ENCODE measurements at regions not wholly inside any gene's neighbourhood (a gene's known extent, or its start where the extent isn't known, plus 50 kb on each side); places are given as distances from the start of the nearest gene placed in this dataset.

DNA sequence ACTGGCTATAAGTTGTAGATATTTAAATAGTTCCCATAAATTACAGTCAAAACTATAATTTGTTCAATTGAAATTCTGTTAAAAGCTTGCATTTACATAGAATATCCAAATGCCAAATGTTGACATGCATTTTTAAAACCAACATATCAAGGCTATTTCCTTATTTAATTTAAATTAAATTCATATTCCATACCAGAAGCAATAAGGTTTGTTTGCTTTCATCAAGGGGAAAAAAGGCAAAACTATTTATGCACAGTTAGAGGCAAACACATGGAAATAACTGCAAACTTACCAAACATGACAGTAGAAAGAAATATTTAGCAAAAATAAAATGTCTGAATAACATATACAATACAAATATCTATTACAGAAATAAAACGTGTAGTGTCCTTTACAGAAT is 1581.2 kb upstream of the TENM4 start:
- no peaks in the 10 kb centered on the region for H3K36me3 ChIP-seq (replicated peaks in 1 of 2; ENCODE audit: control insufficient read depth in 2 of 2, insufficient read depth in 2 of 2, low read length in 2 of 2)
- H3K27me3 ChIP-seq (ENCODE audit: control insufficient read depth in 3 of 3, insufficient read depth in 3 of 3, low read depth in 1 of 3, low read length in 3 of 3): no peaks in the 10 kb centered on the region
- H3K18ac ChIP-seq (ENCODE audit: low read length): no peak overlapping the region
- H2BK15ac ChIP-seq (ENCODE audit: low read length): no peak overlapping the region
- H3K4me2 ChIP-seq (ENCODE audit: insufficient read depth, low read length, poor library complexity, severe bottlenecking): no peak overlapping the region
- H2BK5ac ChIP-seq (ENCODE audit: low read length): no peak overlapping the region
- H3K23ac ChIP-seq (ENCODE audit: low read depth, low read length, poor library complexity): no peak overlapping the region
- H4K8ac ChIP-seq (ENCODE audit: low read depth, low read length): no peak overlapping the region
- H3K9ac ChIP-seq (ENCODE audit: low read depth, low read length, poor library complexity): no peak overlapping the region
- no peak overlapping the region for H4K91ac ChIP-seq (ENCODE audit: low read depth, low read length, poor library complexity)
- H2BK12ac ChIP-seq (ENCODE audit: low read length): no peak overlapping the region
- H2AFZ ChIP-seq (ENCODE audit: low read length): no peak overlapping the region
- H3K4me1 ChIP-seq (ENCODE audit: control insufficient read depth in 2 of 2, insufficient read depth in 1 of 2, low read depth in 1 of 2, low read length in 2 of 2): no peaks in the 10 kb centered on the region
- H3K27ac ChIP-seq (replicated peaks; ENCODE audit: low read length): no peak overlapping the region
- no peak overlapping the region for H3K14ac ChIP-seq (ENCODE audit: low read length)
- no peak overlapping the region for H3K4ac ChIP-seq (ENCODE audit: low read length)
- no peak overlapping the region for H2BK120ac ChIP-seq (ENCODE audit: low read depth, low read length)
- no peak for DNase-seq (ENCODE audit: low spot score)
- no peaks in the 10 kb centered on the region for H3K9me3 ChIP-seq (replicated peaks in 1 of 2; ENCODE audit: control insufficient read depth in 2 of 2, insufficient read depth in 1 of 2, low read depth in 1 of 2, low read length in 2 of 2)
- H3K79me1 ChIP-seq (ENCODE audit: low read depth, low read length): no peaks in the 10 kb centered on the region
- no peak overlapping the region for H3K4me3 ChIP-seq (ENCODE audit: low read length in 2 of 2)
- WGBS, 2 donors (ENCODE audit: extremely low coverage in 2 of 2, insufficient read length in 2 of 2, insufficient replicate concordance in 1 of 2): no CpG with 5 or more reads among the region's 1 CpG
- no peak overlapping the region for H2AK5ac ChIP-seq (ENCODE audit: low read depth, low read length)

DNA sequence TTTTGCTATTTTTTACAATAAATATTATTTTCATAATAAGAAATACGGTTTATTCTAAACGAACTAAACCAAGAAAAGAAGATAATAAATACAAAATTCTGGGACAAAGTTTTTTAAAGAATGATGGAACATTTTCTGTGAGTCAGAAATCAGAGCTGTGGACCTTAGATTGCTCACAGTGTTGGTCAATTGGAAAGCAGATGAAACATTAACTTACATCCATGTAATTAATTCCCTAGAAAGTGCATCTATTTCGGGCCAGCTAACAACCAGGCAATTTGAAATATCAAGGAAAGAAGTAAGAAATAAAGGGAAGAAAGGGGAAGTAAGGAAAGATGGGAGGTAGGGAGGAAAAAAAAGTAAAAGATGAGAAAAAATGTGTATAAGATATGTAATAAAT is 1569.8 kb upstream of the TENM4 start:
- H2BK15ac ChIP-seq (ENCODE audit: low read length): no peak overlapping the region
- no peak overlapping the region for H2BK5ac ChIP-seq (ENCODE audit: low read length)
- H2BK12ac ChIP-seq (ENCODE audit: low read length): no peak overlapping the region
- H4K91ac ChIP-seq (ENCODE audit: low read depth, low read length, poor library complexity): no peak overlapping the region
- no peak overlapping the region for H2AFZ ChIP-seq (ENCODE audit: low read length)
- no peak overlapping the region for H3K4me3 ChIP-seq (ENCODE audit: low read length in 2 of 2)
- no peak overlapping the region for H3K14ac ChIP-seq (ENCODE audit: low read length)
- H3K27me3 ChIP-seq (ENCODE audit: control insufficient read depth in 3 of 3, insufficient read depth in 3 of 3, low read depth in 1 of 3, low read length in 3 of 3): no peaks in the 10 kb centered on the region
- WGBS, 2 donors (ENCODE audit: extremely low coverage in 2 of 2, insufficient read length in 2 of 2, insufficient replicate concordance in 1 of 2): no CpG with 5 or more reads among the region's 3 CpGs
- no peak overlapping the region for H3K9ac ChIP-seq (ENCODE audit: low read depth, low read length, poor library complexity)
- H3K79me1 ChIP-seq (ENCODE audit: low read depth, low read length): no peaks in the 10 kb centered on the region
- no peak overlapping the region for H3K27ac ChIP-seq (replicated peaks; ENCODE audit: low read length)
- no peak overlapping the region for H3K4ac ChIP-seq (ENCODE audit: low read length)
- no peak overlapping the region for H2BK120ac ChIP-seq (ENCODE audit: low read depth, low read length)
- H3K9me3 ChIP-seq (replicated peaks in 1 of 2; ENCODE audit: control insufficient read depth in 2 of 2, insufficient read depth in 1 of 2, low read depth in 1 of 2, low read length in 2 of 2): peaks cover 0 to 3% of the 10 kb centered on the region in 2 donors
- H4K8ac ChIP-seq (ENCODE audit: low read depth, low read length): no peak overlapping the region
- no peak overlapping the region for H3K18ac ChIP-seq (ENCODE audit: low read length)
- no peak for DNase-seq (ENCODE audit: low spot score)
- H3K23ac ChIP-seq (ENCODE audit: low read depth, low read length, poor library complexity): no peak overlapping the region
- H3K4me2 ChIP-seq (ENCODE audit: insufficient read depth, low read length, poor library complexity, severe bottlenecking): no peak overlapping the region
- H3K4me1 ChIP-seq (ENCODE audit: control insufficient read depth in 2 of 2, insufficient read depth in 1 of 2, low read depth in 1 of 2, low read length in 2 of 2): no peaks in the 10 kb centered on the region
- no peak overlapping the region for H2AK5ac ChIP-seq (ENCODE audit: low read depth, low read length)
- no peaks in the 10 kb centered on the region for H3K36me3 ChIP-seq (replicated peaks in 1 of 2; ENCODE audit: control insufficient read depth in 2 of 2, insufficient read depth in 2 of 2, low read length in 2 of 2)

DNA sequence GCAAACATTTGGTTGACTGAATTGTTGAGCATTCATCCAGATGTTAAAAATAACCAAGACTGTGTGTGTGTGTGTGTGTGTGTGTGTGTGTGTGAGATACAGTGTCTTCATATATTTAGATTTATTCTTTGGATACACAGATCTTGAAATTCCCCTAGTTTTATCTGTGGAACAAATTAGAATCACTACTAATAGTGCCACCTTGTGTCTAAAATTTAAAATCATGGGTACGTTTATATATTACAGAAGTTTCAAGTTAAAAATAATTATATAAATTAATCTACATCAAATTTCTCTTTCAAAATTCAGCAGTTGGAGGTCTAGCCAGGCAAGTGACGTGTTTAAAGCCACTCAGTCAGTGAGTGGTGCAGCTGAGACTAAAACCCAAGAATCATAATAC is 1566.2 kb upstream of the TENM4 start:
- Histone ChIP-seq H3K4me1 (ENCODE audit: control insufficient read depth in 2 of 2, insufficient read depth in 1 of 2, low read depth in 1 of 2, low read length in 2 of 2) (no peaks in the 10 kb centered on the region), H2BK12ac (ENCODE audit: low read length) (no peak overlapping the region), H3K4me3 (ENCODE audit: low read length in 2 of 2) (no peak overlapping the region), H3K4ac (ENCODE audit: low read length) (no peak overlapping the region), H3K23ac (ENCODE audit: low read depth, low read length, poor library complexity) (no peak overlapping the region), H2AK5ac (ENCODE audit: low read depth, low read length) (no peak overlapping the region), H2AFZ (ENCODE audit: low read length) (no peak overlapping the region), H2BK15ac (ENCODE audit: low read length) (no peak overlapping the region), H3K79me1 (ENCODE audit: low read depth, low read length) (no peaks in the 10 kb centered on the region), H3K27me3 (ENCODE audit: control insufficient read depth in 3 of 3, insufficient read depth in 3 of 3, low read depth in 1 of 3, low read length in 3 of 3) (no peaks in the 10 kb centered on the region), H3K27ac (replicated peaks; ENCODE audit: low read length) (no peak overlapping the region), H2BK120ac (ENCODE audit: low read depth, low read length) (no peak overlapping the region), H2BK5ac (ENCODE audit: low read length) (no peak overlapping the region), H3K9me3 (replicated peaks in 1 of 2; ENCODE audit: control insufficient read depth in 2 of 2, insufficient read depth in 1 of 2, low read depth in 1 of 2, low read length in 2 of 2) (no peaks in the 10 kb centered on the region), H3K9ac (ENCODE audit: low read depth, low read length, poor library complexity) (no peak overlapping the region), H4K91ac (ENCODE audit: low read depth, low read length, poor library complexity) (no peak overlapping the region), H4K8ac (ENCODE audit: low read depth, low read length) (no peak overlapping the region), H3K14ac (ENCODE audit: low read length) (no peak overlapping the region), H3K4me2 (ENCODE audit: insufficient read depth, low read length, poor library complexity, severe bottlenecking) (no peak overlapping the region), H3K36me3 (replicated peaks in 1 of 2; ENCODE audit: control insufficient read depth in 2 of 2, insufficient read depth in 2 of 2, low read length in 2 of 2) (no peaks in the 10 kb centered on the region), H3K18ac (ENCODE audit: low read length) (no peak overlapping the region)
- no CpG with 5 or more reads among the region's 2 CpGs for WGBS, 2 donors (ENCODE audit: extremely low coverage in 2 of 2, insufficient read length in 2 of 2, insufficient replicate concordance in 1 of 2)
- DNase-seq (ENCODE audit: low spot score): no peak

DNA sequence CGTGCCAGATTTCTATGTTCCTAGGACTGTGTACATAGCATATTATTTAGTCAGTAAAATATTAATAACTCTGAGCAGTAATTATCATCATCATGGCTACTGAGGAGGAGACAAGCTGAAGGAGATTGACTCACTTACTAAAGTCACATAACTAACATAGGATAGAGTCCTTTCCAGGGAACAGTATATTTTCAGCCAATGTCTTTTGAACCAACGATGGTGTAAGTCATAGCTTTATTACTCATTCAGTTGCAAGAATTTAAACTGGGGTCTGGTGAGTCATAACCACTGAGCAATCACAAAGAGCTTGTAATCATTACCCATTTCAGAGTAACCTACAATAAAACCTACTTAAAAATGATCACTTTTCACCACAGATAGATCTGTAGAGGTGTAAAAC is 1564.8 kb upstream of the TENM4 start:
- H3K9ac ChIP-seq (ENCODE audit: low read depth, low read length, poor library complexity): no peak overlapping the region
- no peak overlapping the region for H3K18ac ChIP-seq (ENCODE audit: low read length)
- H2BK5ac ChIP-seq (ENCODE audit: low read length): no peak overlapping the region
- no peak overlapping the region for H2BK15ac ChIP-seq (ENCODE audit: low read length)
- H3K4me3 ChIP-seq (ENCODE audit: low read length in 2 of 2): no peak overlapping the region
- no peak overlapping the region for H4K8ac ChIP-seq (ENCODE audit: low read depth, low read length)
- H2AFZ ChIP-seq (ENCODE audit: low read length): no peak overlapping the region
- no peak overlapping the region for H2BK120ac ChIP-seq (ENCODE audit: low read depth, low read length)
- DNase-seq (ENCODE audit: low spot score): no peak
- H3K23ac ChIP-seq (ENCODE audit: low read depth, low read length, poor library complexity): no peak overlapping the region
- WGBS, 2 donors (ENCODE audit: extremely low coverage in 2 of 2, insufficient read length in 2 of 2, insufficient replicate concordance in 1 of 2): no CpG with 5 or more reads among the region's 2 CpGs
- no peak overlapping the region for H4K91ac ChIP-seq (ENCODE audit: low read depth, low read length, poor library complexity)
- no peaks in the 10 kb centered on the region for H3K9me3 ChIP-seq (replicated peaks in 1 of 2; ENCODE audit: control insufficient read depth in 2 of 2, insufficient read depth in 1 of 2, low read depth in 1 of 2, low read length in 2 of 2)
- no peaks in the 10 kb centered on the region for H3K4me1 ChIP-seq (ENCODE audit: control insufficient read depth in 2 of 2, insufficient read depth in 1 of 2, low read depth in 1 of 2, low read length in 2 of 2)
- no peak overlapping the region for H2BK12ac ChIP-seq (ENCODE audit: low read length)
- H3K27ac ChIP-seq (replicated peaks; ENCODE audit: low read length): no peak overlapping the region
- H3K4ac ChIP-seq (ENCODE audit: low read length): no peak overlapping the region
- H3K27me3 ChIP-seq (ENCODE audit: control insufficient read depth in 3 of 3, insufficient read depth in 3 of 3, low read depth in 1 of 3, low read length in 3 of 3): no peaks in the 10 kb centered on the region
- no peak overlapping the region for H3K4me2 ChIP-seq (ENCODE audit: insufficient read depth, low read length, poor library complexity, severe bottlenecking)
- no peaks in the 10 kb centered on the region for H3K36me3 ChIP-seq (replicated peaks in 1 of 2; ENCODE audit: control insufficient read depth in 2 of 2, insufficient read depth in 2 of 2, low read length in 2 of 2)
- no peak overlapping the region for H2AK5ac ChIP-seq (ENCODE audit: low read depth, low read length)
- no peaks in the 10 kb centered on the region for H3K79me1 ChIP-seq (ENCODE audit: low read depth, low read length)
- no peak overlapping the region for H3K14ac ChIP-seq (ENCODE audit: low read length)
